Large intestine (tissue), 3 donors: ENCODE measurements at regions not wholly inside any gene's neighbourhood (a gene's known extent, or its start where the extent isn't known, plus 50 kb on each side); places are given as distances from the start of the nearest gene placed in this dataset.

Source experiments
- DNase-seq, 2 donors: peaks; one replicate each; pipeline versions ENCODE4 v3.0.0 to v3.0.0-alpha.2; 2013
- H3K27ac ChIP-seq: one replicate; pipeline ENCODE4 v1.5.1; 2013; ENCODE audit warnings: low read length
- H3K27me3 ChIP-seq: 2 replicates; pipeline ENCODE4 v1.6.1; 2013; ENCODE audit warnings: low read length; ENCODE audit not compliant: control insufficient read depth, insufficient read depth
- H3K36me3 ChIP-seq: 2 replicates; pipeline ENCODE4 v1.6.1; 2013; ENCODE audit warnings: low read length; ENCODE audit not compliant: control insufficient read depth, insufficient read depth
- H3K4me1 ChIP-seq: one replicate; pipeline ENCODE4 v1.6.1; 2013; ENCODE audit warnings: low read length; ENCODE audit not compliant: control insufficient read depth, insufficient read depth
- H3K4me3 ChIP-seq: one replicate; pipeline ENCODE4 v1.5.1; 2013; ENCODE audit warnings: low read length
- H3K9me3 ChIP-seq: one replicate; pipeline ENCODE4 v1.6.1; 2013; ENCODE audit warnings: mild to moderate bottlenecking, low read depth, low read length, moderate library complexity; ENCODE audit not compliant: control insufficient read depth
- WGBS: methylation state at CpG from one replicate; pipeline ENCODE4 v1.1.5; 2013; ENCODE audit warnings: low lambda C conversion rate; ENCODE audit not compliant: insufficient coverage; 5-methylcytosine and 5-hydroxymethylcytosine counted together

GRCh38 chr4:26131711-26132110 lies 189.1 kb upstream of the RBPJ start:
- no peak overlapping the region for H3K4me3 ChIP-seq
- H3K27me3 ChIP-seq: no peaks in the 10 kb centered on the region
- no CpG with 5 or more reads among the region's 6 CpGs for WGBS
- no peak for DNase-seq
- no peaks in the 10 kb centered on the region for H3K9me3 ChIP-seq
- no peaks in the 10 kb centered on the region for H3K4me1 ChIP-seq
- H3K27ac ChIP-seq: no peak overlapping the region
- no peaks in the 10 kb centered on the region for H3K36me3 ChIP-seq

- no peaks in the 10 kb centered on the region for H3K9me3 ChIP-seq
- H3K36me3 ChIP-seq: no peaks in the 10 kb centered on the region
- H3K27me3 ChIP-seq: no peaks in the 10 kb centered on the region
- no peaks in the 10 kb centered on the region for H3K4me1 ChIP-seq
- WGBS: 100% methylated on average over 1 of the region's 6 CpGs
- H3K4me3 ChIP-seq: no peak overlapping the region
- no peak overlapping the region for H3K27ac ChIP-seq
- DNase-seq: no peak
These were observed 188.0 kb upstream of the RBPJ start for GRCh38 chr4:26132858-26133257.

- no CpG with 5 or more reads among the region's 2 CpGs for WGBS
- Histone ChIP-seq H3K9me3 (no peaks in the 10 kb centered on the region), H3K4me1 (no peaks in the 10 kb centered on the region), H3K27ac (no peak overlapping the region), H3K27me3 (no peaks in the 10 kb centered on the region), H3K4me3 (no peak overlapping the region), H3K36me3 (no peaks in the 10 kb centered on the region)
- no peak for DNase-seq
These were observed 187.0 kb upstream of the RBPJ start for GRCh38 chr4:26133840-26134239.

GRCh38 chr4:26135331-26135730 lies 185.5 kb upstream of the RBPJ start:
- peak in 1 of 2 donors; percentile 37 for DNase-seq
- Histone ChIP-seq H3K27ac (no peak overlapping the region), H3K9me3 (no peaks in the 10 kb centered on the region), H3K36me3 (no peaks in the 10 kb centered on the region), H3K27me3 (no peaks in the 10 kb centered on the region), H3K4me1 (no peaks in the 10 kb centered on the region), H3K4me3 (no peak overlapping the region)
- 17% methylated on average over 1 of the region's 4 CpGs for WGBS

GRCh38 chr4:26136615-26137014 lies 184.2 kb upstream of the RBPJ start:
- no peak overlapping the region for H3K4me3 ChIP-seq
- no peaks in the 10 kb centered on the region for H3K9me3 ChIP-seq
- no peaks in the 10 kb centered on the region for H3K27me3 ChIP-seq
- 75% methylated on average over 2 of the region's 2 CpGs for WGBS
- H3K27ac ChIP-seq: no peak overlapping the region
- peaks cover 9% of the 10 kb centered on the region for H3K4me1 ChIP-seq
- H3K36me3 ChIP-seq: no peaks in the 10 kb centered on the region
- DNase-seq: no peak

- Histone ChIP-seq H3K4me3 (no peak overlapping the region), H3K4me1 (peaks cover 9% of the 10 kb centered on the region), H3K27ac (no peak overlapping the region), H3K9me3 (no peaks in the 10 kb centered on the region), H3K27me3 (no peaks in the 10 kb centered on the region), H3K36me3 (no peaks in the 10 kb centered on the region)
- no peak for DNase-seq
- no CpG with 5 or more reads among the region's 5 CpGs for WGBS
These were observed 183.5 kb upstream of the RBPJ start for GRCh38 chr4:26137288-26137687.

- H3K27ac ChIP-seq: no peak overlapping the region
- H3K4me1 ChIP-seq: peaks cover 12% of the 10 kb centered on the region
- H3K27me3 ChIP-seq: no peaks in the 10 kb centered on the region
- DNase-seq: no peak
- no peaks in the 10 kb centered on the region for H3K9me3 ChIP-seq
- no CpG with 5 or more reads among the region's 4 CpGs for WGBS
- H3K36me3 ChIP-seq: no peaks in the 10 kb centered on the region
- no peak overlapping the region for H3K4me3 ChIP-seq
These were observed 181.4 kb upstream of the RBPJ start for GRCh38 chr4:26139310-26139924.

- H3K4me3 ChIP-seq: no peak overlapping the region
- DNase-seq: no peak
- H3K27me3 ChIP-seq: no peaks in the 10 kb centered on the region
- WGBS: no CpG with 5 or more reads among the region's 8 CpGs
- H3K27ac ChIP-seq: no peak overlapping the region
- H3K4me1 ChIP-seq: peaks cover 16% of the 10 kb centered on the region
- H3K9me3 ChIP-seq: no peaks in the 10 kb centered on the region
- no peaks in the 10 kb centered on the region for H3K36me3 ChIP-seq
These were observed 180.5 kb upstream of the RBPJ start for GRCh38 chr4:26140150-26140898.

GRCh38 chr4:26141051-26141721 lies 179.6 kb upstream of the RBPJ start:
- no peaks in the 10 kb centered on the region for H3K9me3 ChIP-seq
- 78% methylated on average over 1 of the region's 8 CpGs for whole genome bisulfite sequencing
- H3K27me3 ChIP-seq: no peaks in the 10 kb centered on the region
- H3K4me3 ChIP-seq: no peak overlapping the region
- peak overlapping the region; percentile 34 for H3K27ac ChIP-seq
- H3K36me3 ChIP-seq: no peaks in the 10 kb centered on the region
- no peak for DNase-seq
- peaks cover 16% of the 10 kb centered on the region for H3K4me1 ChIP-seq

GRCh38 chr4:26141911-26142638 lies 178.7 kb upstream of the RBPJ start:
- Histone ChIP-seq H3K9me3 (no peaks in the 10 kb centered on the region), H3K27ac (peak overlapping the region; percentile 5), H3K27me3 (no peaks in the 10 kb centered on the region), H3K36me3 (no peaks in the 10 kb centered on the region), H3K4me1 (peaks cover 16% of the 10 kb centered on the region), H3K4me3 (no peak overlapping the region)
- peak; percentile 18 to 38 for DNase-seq
- no CpG with 5 or more reads among the region's 8 CpGs for WGBS
